ENCODE measurements at regions not wholly inside any gene's neighbourhood (a gene's known extent, or its start where the extent isn't known, plus 50 kb on each side); places are given as distances from the start of the nearest gene placed in this dataset.

GRCh38 chr13:103757361-103757760 is 691.1 kb upstream of the SLC10A2 start:
- Histone ChIP-seq H3K27ac (ENCODE audit: low read length) (no peak overlapping the region), H3K9me3 (ENCODE audit: insufficient read depth, low read length, severe bottlenecking) (no peaks in the 10 kb centered on the region), H3K27me3 (ENCODE audit: insufficient read depth, low read length, poor library complexity) (no peaks in the 10 kb centered on the region), H3K4me3 (ENCODE audit: low read depth in 1 of 2, low read length in 2 of 2) (no peak overlapping the region), H3K79me2 (ENCODE audit: insufficient read depth, low read length) (no peaks in the 10 kb centered on the region), H2AFZ (ENCODE audit: low read depth, low read length) (no peak overlapping the region), H3K4me1 (ENCODE audit: insufficient read depth, low read length) (no peaks in the 10 kb centered on the region), H3K36me3 (ENCODE audit: insufficient read depth, low read length) (no peaks in the 10 kb centered on the region), H3K4me2 (ENCODE audit: insufficient read depth, low read length) (no peak overlapping the region), H4K20me1 (ENCODE audit: insufficient read depth, low read length) (no peaks in the 10 kb centered on the region), H3K9ac (ENCODE audit: low read depth, low read length) (no peak overlapping the region)
- DNase-seq = no peak
- ATAC-seq (ENCODE audit: insufficient read depth, low read depth) = no peak
- TF ChIP-seq EZH2 (IDR thresholded peaks at IDR 0.05; ENCODE audit: borderline replicate concordance, low read depth, low read length, severe bottlenecking) (no peak), CTCF (IDR thresholded peaks at IDR 0.05; ENCODE audit: borderline replicate concordance, extremely low read depth, low read length, poor library complexity, severe bottlenecking) (no peak)

GRCh38 chr13:103754783-103755182 is 688.6 kb upstream of the SLC10A2 start:
- H4K20me1 ChIP-seq (ENCODE audit: insufficient read depth, low read length) = no peaks in the 10 kb centered on the region
- H3K79me2 ChIP-seq (ENCODE audit: insufficient read depth, low read length) = no peaks in the 10 kb centered on the region
- H3K27ac ChIP-seq (ENCODE audit: low read length) = no peak overlapping the region
- H2AFZ ChIP-seq (ENCODE audit: low read depth, low read length) = no peak overlapping the region
- no peak overlapping the region for H3K4me3 ChIP-seq (ENCODE audit: low read depth in 1 of 2, low read length in 2 of 2)
- DNase-seq (no peak), ATAC-seq (ENCODE audit: insufficient read depth, low read depth) (no peak)
- no peak overlapping the region for H3K9ac ChIP-seq (ENCODE audit: low read depth, low read length)
- H3K4me2 ChIP-seq (ENCODE audit: insufficient read depth, low read length) = no peak overlapping the region
- H3K27me3 ChIP-seq (ENCODE audit: insufficient read depth, low read length, poor library complexity) = no peaks in the 10 kb centered on the region
- H3K4me1 ChIP-seq (ENCODE audit: insufficient read depth, low read length) = no peaks in the 10 kb centered on the region
- TF ChIP-seq CTCF (IDR thresholded peaks at IDR 0.05; ENCODE audit: borderline replicate concordance, extremely low read depth, low read length, poor library complexity, severe bottlenecking) (no peak), EZH2 (IDR thresholded peaks at IDR 0.05; ENCODE audit: borderline replicate concordance, low read depth, low read length, severe bottlenecking) (no peak)
- H3K36me3 ChIP-seq (ENCODE audit: insufficient read depth, low read length) = no peaks in the 10 kb centered on the region
- H3K9me3 ChIP-seq (ENCODE audit: insufficient read depth, low read length, severe bottlenecking) = no peaks in the 10 kb centered on the region

- Histone ChIP-seq H3K27me3 (ENCODE audit: insufficient read depth, low read length, poor library complexity) (no peaks in the 10 kb centered on the region), H3K36me3 (ENCODE audit: insufficient read depth, low read length) (no peaks in the 10 kb centered on the region), H2AFZ (ENCODE audit: low read depth, low read length) (no peak overlapping the region), H3K9ac (ENCODE audit: low read depth, low read length) (no peak overlapping the region), H3K27ac (ENCODE audit: low read length) (no peak overlapping the region), H3K4me2 (ENCODE audit: insufficient read depth, low read length) (no peak overlapping the region), H4K20me1 (ENCODE audit: insufficient read depth, low read length) (no peaks in the 10 kb centered on the region), H3K4me1 (ENCODE audit: insufficient read depth, low read length) (no peaks in the 10 kb centered on the region), H3K9me3 (ENCODE audit: insufficient read depth, low read length, severe bottlenecking) (no peaks in the 10 kb centered on the region), H3K79me2 (ENCODE audit: insufficient read depth, low read length) (no peaks in the 10 kb centered on the region), H3K4me3 (ENCODE audit: low read depth in 1 of 2, low read length in 2 of 2) (no peak overlapping the region)
- DNase-seq (no peak), ATAC-seq (ENCODE audit: insufficient read depth, low read depth) (no peak)
- TF ChIP-seq EZH2 (IDR thresholded peaks at IDR 0.05; ENCODE audit: borderline replicate concordance, low read depth, low read length, severe bottlenecking) (no peak), CTCF (IDR thresholded peaks at IDR 0.05; ENCODE audit: borderline replicate concordance, extremely low read depth, low read length, poor library complexity, severe bottlenecking) (no peak)
Measured at GRCh38 chr13:103734837-103735236, 668.6 kb upstream of the SLC10A2 start.

- TF ChIP-seq EZH2 (IDR thresholded peaks at IDR 0.05; ENCODE audit: borderline replicate concordance, low read depth, low read length, severe bottlenecking) (no peak), CTCF (IDR thresholded peaks at IDR 0.05; ENCODE audit: borderline replicate concordance, extremely low read depth, low read length, poor library complexity, severe bottlenecking) (no peak)
- Histone ChIP-seq H3K79me2 (ENCODE audit: insufficient read depth, low read length) (no peaks in the 10 kb centered on the region), H3K4me3 (ENCODE audit: low read depth in 1 of 2, low read length in 2 of 2) (no peak overlapping the region), H4K20me1 (ENCODE audit: insufficient read depth, low read length) (no peaks in the 10 kb centered on the region), H3K4me1 (ENCODE audit: insufficient read depth, low read length) (no peaks in the 10 kb centered on the region), H3K27ac (ENCODE audit: low read length) (no peak overlapping the region), H3K9ac (ENCODE audit: low read depth, low read length) (no peak overlapping the region), H2AFZ (ENCODE audit: low read depth, low read length) (no peak overlapping the region), H3K27me3 (ENCODE audit: insufficient read depth, low read length, poor library complexity) (no peaks in the 10 kb centered on the region), H3K36me3 (ENCODE audit: insufficient read depth, low read length) (no peaks in the 10 kb centered on the region), H3K9me3 (ENCODE audit: insufficient read depth, low read length, severe bottlenecking) (no peaks in the 10 kb centered on the region), H3K4me2 (ENCODE audit: insufficient read depth, low read length) (no peak overlapping the region)
- DNase-seq (no peak), ATAC-seq (ENCODE audit: insufficient read depth, low read depth) (no peak)
Measured at GRCh38 chr13:103731959-103732358, 665.7 kb upstream of the SLC10A2 start.
